NCI-H345 (cell line): ENCODE measurements at regions not wholly inside any gene's neighbourhood (a gene's known extent, or its start where the extent isn't known, plus 50 kb on each side); places are given as distances from the start of the nearest gene placed in this dataset.
"Not testable (repeated sequence)": the region's sequence is repeated elsewhere in the genome, so short reads cannot be mapped to it uniquely, and the experiment has no call there.

Experiments used
- DNase-seq: peaks from one replicate; lab custom pipeline; 2025; lab: John Stamatoyannopoulos, UW

DNA sequence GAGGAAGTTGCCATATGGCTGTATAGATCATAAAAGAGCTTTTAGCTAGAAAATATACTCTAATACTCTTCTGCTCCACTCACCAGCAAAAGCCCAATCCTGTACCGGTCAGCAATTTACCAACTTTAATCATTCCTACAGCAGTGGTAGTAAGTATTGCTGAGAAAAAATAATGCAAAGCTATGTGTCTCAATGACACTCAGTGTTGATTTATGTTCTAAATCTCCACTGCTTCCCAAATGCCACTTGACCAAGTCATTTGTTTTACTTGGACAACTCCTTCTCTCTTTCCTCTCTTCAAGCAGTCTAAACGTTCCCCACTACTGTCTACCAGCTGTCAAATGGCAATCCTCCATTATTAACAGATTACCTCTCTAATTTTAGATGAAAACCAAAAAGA lies 201.8 kb upstream of the GK2 start:
- no peak for DNase-seq

DNA sequence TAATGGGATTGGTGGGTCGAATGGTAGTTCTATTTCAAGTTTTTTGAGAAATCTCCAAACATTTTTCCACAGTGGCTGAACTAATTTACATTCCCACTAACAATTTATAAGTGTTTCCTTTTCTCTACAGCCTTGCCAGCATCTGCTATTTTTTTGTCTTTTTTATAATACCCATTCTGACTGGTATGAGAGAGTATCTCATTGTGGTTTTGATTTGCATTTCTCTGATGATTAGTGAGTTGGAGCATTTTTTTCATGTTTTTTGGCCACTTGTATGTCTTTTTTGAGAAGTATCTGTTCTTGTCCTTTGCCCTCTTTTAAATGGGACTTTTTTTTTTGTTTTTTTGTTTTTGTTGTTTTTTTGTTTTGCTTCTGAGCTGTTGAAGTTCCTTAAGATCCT lies 200.0 kb upstream of the GK2 start:
- DNase-seq: no peak

DNA sequence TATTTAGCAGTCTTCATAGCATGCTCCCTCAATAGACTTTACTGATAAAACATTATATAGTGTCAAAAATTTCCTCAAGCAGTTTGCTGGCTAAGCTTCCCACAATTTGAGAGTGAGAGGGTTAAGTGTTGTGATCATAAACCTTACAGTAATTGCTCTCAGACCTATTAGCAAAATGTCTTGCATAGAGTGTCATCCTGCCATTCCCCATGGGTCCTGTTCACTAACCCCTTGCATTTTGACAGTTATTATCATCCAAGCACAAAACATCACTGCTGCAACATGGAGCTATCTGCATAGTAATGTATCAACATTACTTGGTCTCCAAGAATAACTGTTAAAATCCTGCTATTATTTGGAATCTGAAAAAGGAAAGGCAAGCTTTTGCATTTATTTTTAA lies 196.1 kb upstream of the GK2 start:
- DNase-seq: no peak

DNA sequence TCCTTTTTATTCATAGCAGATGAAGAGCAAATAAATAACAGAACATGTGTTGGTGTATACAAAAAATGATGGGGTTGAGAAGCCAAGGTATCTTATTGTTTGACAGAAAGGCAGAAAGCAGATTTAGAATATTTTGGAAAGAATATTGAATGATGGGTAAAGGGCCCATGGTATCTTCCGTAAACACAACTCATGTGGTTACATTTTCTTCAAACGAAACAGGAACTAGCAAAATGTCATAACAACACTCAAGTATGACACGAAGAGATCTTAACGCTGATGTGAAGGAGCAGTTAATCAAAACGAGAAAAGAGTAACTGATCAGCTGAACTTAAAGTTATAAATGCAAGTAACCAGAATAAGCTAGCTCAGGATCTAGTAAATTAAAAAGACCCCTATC lies 195.7 kb upstream of the GK2 start:
- no peak for DNase-seq

DNA sequence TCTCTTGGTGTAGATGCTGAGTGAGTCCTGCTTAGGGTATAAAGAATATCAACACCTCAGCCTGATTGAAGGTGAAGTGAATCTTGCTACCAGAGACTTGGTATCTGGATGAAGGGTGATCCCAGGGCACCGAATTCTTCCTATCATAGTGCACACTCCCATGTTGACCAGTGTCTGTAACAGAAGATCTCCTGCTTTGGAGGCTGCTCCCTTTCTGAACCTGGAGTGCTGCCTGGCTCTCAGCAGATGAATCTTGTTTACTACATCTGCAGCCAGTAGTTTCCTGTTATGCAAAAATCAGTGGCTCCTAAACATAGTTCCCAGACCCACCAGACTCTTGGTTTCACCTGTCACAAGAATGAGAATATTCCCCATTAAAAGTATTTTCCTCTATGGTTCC lies 191.7 kb upstream of the GK2 start:
- DNase-seq: no peak

DNA sequence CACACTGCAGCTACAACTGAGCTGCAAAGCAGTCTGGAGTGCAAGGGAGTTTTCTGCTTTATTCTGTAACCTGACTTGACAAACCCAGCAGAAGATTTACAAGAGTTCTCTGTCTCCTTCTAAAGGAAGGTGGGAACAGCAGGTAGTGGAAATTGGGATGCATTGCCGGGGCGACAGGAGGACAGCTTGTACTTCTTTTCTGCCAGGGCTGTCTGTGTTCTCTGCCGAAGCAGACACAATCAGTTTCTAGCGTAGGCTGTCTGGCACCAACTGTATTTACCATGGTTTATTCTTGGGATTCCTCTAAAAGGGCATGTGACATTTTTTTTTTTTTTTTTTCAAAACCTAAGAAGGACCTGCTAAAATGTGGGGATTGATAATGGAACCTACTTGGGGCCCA lies 190.8 kb upstream of the GK2 start:
- DNase-seq: no peak

DNA sequence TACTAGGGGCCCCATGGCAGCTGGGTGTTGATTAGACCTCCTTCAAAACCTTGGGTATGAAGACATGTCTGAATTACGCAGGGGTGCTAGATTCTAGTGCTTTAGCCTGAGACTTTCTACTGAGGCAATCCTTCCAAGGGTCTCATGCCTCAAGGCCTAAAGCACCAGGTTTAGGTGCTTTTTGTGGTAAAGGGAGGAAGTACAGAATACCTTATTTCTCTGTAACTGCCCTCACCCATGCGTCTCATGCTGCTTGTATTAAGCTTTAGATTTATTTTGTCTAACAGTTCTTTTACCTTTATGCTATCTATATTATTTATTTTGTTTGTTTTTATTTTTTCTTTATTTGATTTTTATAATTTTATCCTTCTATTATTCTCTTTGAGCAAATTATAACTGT lies 190.2 kb upstream of the GK2 start:
- DNase-seq: no peak

DNA sequence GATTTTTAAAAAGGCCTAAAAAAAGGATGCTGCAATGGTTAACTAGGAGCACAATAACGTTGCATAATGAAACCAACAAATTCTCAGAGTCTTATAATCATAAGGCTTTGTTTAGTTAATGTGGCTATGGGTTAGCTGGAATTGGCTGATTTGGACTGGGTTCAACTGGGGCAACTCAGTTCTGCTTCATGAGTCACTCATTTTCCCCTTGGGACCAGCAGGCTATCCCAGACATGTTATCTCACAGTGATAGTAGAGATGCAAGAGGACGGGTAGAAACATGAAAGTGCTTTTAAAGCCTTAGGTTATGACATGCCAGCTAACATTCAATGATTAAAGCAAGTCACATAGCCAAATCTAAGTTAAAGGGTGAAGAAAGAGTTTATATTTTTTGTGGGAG lies 189.2 kb upstream of the GK2 start:
- no peak for DNase-seq

DNA sequence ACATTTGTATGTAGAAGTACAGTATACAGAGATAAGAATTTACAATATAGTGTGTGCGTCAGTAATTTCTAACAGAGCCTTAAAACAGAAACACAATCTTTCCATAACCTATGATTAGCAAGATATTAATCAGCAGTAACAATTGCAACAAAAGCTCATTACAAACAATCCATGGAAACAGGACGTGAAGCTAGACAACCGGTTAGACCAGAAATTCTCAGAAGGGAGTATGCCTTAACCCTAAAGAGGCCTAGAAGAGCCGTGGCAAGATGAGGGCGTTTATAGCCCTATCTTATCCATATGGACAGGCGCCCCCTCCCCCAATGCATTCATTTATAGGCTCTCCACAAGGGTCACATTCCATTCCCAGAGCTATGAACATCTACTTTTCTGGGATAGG lies 184.2 kb upstream of the GK2 start:
- DNase-seq: not testable (repeated sequence)

DNA sequence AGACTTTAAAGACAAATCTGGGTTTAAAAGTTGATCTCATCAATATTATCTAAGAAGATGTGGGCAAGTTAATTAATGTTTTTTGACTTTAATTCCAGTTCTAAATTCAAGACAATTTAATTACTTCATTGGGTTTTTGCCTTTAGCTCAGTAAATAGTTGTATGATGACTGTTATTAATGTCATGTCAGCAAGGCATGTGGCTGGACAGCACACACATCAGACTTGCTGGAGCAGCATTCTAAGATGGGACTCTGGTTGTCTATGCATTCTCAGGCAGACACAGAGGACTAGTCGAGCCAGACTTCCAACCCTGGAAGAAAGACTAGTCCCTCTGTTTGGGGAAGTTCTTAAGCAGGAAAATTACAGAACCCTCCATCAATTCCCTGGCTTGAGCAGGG lies 180.7 kb upstream of the GK2 start:
- DNase-seq: no peak

DNA sequence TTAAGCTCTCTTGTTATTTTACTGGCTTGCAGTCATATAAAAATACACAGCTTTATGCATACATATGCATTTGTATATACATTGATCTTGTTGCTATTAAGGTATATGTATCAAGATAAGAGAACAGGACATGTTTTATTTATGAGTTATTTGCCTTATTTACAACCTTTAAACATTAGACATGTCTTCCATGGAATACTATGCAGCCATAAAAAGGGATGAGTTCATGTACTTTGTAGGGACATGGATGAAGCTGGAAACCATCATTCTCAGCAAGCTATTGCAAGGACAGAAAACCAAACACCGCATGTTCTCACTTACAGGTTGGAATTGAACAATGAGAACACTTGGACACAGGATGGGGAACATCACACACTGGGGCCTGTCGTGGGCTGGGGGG lies 179.2 kb upstream of the GK2 start:
- not testable (repeated sequence) for DNase-seq

DNA sequence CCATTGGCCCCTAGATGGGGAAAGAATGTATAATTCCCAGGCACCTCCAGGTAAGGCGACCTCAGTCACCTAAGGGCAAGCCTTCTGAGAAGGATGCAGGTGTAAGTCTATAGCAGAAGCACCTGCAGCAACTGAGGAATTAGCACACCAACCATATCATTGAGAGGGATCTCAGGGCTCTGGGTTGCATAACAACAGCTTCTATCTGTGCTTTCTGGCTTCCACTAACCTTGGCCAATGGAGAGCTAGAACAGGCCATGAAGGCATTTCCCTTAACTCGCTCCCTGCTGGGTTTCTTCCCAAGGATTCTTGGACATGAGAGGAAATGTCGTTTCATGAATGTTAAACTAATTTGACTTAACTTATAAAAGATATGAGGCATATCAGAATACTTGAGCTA lies 177.8 kb upstream of the GK2 start:
- DNase-seq: no peak

DNA sequence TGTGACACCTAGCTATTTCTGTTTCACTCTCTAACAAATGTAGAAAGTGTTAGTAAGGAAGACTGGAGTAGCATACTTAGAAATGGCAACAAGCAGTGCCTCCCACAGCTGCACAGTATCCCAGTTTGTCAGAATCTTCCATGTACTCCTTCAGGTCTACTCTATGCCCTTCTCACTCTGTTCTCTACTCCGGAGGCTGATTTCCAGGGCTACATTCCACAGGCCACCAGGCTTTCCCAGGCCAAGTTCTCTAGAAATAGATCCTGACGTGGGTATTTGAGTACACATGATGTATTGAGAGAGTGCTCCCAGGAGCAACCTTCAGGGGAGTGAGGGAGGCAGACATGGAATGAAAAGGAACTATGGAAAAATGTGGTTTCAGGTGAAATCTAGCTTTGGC lies 177.3 kb upstream of the GK2 start:
- DNase-seq: no peak

DNA sequence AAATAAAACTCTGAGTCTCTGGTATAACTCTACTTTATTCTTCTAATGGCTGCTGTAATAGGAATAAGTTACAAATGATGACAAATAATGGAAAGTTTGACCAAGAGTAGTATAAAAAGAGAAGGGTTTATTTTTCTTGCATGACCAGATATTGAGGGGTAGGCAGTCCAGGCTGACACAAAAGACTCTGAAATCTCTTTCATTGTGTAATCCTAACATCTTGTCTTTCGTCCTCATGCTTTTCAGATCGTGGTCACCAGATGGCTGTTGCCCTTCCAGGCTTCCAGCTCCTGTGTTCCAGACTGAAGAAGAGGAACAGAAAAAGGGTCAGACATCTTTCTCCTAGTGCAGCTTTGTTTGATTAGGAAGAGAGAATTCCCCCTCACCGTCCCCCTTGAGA lies 176.9 kb upstream of the GK2 start:
- DNase-seq: no peak

DNA sequence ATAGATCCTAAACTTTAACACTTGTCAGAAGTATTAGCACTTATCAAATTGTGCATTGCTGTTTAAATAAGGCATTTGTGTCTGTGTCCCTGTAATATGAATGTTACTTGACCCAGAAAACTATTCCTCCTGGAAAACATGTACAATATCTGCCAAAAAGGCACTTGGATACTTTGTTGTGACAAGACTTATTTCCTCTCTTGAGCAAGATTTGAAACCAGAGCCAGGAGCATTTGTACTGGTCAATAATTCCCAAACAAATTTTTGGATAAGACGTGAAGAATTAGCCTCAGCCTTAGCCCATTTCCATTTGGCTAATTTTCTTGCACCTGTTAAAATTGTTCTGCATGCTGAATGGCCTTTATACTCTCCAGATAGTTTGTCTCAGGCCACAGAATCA lies 176.3 kb upstream of the GK2 start:
- DNase-seq: no peak

DNA sequence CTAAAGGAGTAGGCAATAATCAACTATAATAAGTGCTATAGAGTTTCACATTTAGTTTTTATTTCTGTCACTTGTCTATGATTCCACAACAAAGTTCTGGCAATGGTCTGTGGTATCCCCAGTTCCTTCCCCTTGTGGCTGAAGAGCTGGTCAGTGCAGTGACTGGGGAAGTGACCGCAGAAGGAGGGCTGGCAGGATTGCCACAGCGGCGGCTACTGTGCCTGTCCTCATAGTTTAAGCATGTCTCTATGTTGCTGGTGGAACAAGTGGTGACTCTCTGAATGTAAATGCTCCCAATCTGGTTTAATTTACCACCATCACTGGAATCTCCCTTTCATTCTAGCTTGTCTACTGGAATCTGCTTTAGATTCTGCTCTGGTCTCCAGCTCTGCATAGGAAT lies 170.6 kb upstream of the GK2 start:
- DNase-seq: no peak

DNA sequence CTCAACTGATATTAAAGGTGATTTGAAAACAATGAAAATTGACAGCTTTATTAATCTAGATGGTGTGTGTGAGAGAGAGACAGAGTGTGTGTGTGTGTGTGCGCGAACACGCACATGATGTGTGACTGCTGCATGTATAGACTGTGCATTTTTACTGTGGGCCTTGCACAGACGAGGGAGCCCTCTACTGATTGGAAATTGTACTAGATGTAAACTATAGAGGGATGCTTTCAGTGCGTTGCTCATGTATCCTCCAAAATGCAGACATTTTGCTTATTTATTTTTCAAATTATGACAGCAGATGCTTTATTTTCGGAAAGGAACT lies 168.4 kb upstream of the GK2 start:
- DNase-seq: peak; percentile 30

DNA sequence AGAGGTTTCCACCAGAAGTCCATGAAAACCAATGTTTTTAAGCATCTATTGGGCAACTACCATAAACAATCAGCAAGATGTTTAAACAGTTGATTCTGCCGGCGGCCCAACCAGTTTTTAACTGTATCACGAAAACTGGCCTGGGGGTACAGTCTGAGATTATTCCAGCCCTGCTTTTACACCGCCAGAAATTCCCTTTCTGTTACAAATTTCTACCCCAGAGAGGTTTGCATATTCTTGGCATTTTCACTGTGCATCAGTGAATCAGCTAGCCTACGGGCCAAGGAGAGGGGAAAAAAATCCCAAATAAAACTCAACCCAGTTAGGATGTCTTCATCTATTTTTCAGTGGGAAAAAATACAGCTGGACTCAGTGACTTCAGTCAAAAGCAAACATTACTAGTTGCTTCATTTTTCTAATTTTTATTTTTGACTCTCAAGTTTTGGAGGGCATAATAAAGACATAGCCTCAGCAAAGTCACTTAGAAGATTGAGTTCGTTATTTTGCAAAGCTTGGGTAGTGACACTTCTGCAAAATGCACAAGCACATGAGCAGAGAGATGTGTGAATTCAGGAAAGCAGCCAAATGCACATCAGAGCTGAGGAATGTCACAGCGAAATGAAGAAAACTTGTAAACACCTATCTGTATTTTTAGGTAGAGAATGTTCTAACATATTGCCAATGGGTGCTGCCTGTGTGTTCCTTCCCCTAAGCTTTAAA lies 167.8 kb upstream of the GK2 start:
- DNase-seq: no peak

DNA sequence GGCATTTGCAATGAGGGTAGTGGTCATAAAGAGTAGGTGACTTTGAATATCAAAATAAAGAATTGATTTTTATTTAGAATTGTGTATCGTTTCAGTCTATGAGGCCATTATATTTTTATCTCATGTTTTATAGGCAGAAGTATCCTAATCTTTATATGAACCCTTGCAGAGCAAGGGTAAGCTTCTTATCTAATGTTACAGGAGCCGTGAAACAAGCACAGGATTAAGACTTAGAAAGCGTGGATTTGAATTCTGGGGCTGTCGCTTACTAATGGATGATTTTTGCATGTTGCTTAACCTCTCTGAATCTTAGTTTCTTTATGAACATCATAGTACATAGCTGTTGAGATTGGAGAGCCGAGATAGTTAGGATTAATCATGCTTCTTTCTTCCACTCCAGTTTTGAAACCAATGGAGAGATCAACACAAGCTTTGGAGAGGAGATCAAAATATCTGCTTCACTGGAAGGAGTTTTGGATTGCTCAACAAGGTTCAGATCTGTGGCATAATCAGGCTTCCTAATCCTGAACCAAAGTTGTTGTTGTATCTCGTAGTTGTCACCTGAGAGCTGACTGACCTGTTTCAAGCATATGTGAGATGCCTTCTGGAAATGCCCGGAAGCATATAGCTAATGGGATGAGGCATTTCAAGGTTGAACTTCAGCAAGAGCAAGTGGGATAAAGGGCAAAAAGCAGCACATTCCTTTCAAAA lies 166.9 kb upstream of the GK2 start:
- DNase-seq: no peak

DNA sequence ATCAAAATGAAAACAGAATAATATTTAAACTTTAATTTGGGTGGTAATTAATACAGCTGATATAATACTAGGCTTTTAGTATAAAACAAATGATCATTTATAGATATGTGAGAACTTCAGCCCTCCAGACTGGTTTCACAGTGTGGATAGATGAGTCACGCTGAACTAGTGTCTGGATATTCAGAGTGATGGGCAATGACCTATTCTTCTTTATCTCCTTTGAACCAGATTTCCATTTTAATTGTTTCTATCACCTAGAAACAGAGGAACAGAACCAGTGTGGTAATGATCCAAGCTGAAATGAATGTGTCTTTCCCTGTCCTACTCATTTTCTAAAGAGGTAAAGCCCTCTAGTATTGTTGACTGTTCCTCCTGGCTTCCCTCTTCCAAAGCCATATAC lies 155.2 kb upstream of the GK2 start:
- no peak for DNase-seq

DNA sequence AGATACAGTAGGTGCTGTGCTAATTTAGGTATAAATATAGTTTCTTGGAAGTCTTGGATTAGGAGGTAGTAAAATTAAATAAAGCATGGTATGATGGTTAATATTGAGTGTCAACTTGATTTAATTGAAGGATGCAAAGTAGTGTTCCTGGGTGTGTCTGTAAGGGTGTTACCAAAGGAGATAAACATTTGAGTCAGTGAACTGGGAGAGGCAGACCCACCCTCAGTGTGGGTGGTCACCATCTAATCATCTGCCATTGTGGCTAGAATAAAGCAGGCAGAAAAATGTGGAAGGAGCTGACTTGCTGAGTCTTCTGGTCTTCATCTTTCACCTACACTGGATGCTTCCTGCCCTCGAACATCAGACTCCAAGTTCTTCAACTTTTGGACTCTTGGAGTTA lies 153.7 kb upstream of the GK2 start:
- no peak for DNase-seq

DNA sequence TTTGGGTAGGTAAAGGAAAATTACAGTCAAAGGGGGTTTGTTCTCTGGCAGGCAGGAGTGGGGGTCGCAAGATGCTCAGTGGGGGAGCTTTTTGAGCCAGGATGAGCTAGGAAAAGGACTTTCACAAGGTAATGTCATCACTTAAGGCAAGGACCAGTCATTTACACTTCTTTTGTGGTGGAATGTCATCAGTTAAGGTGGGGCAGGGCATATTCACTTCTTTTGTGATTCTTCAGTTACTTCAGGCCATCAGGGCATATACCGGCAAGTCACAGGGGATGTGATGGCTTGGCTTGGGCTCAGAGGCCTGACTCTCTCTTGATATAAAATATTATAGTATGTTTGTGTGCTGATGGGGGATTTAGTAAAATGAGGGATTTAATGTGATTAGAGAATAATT lies 151.4 kb upstream of the GK2 start:
- not testable (repeated sequence) for DNase-seq

DNA sequence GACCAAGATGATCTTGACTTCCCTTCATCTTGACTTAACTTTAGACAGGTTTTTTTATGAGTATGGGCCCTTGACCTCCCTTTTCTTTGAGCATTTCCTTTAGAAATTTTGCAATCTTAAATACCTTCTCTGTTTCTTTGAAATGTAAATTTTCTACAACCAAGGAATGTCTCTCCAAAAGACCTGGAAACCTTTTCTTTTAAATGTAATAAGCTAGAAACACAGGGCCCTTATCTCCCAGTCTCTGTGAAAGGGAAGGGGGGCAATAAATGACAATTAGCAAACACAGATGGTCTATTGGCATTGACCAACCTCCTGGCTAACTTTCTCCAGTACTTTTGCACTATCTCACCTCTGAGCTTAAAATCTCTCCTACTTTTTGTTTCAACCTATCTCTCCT lies 144.3 kb upstream of the GK2 start:
- DNase-seq: no peak

DNA sequence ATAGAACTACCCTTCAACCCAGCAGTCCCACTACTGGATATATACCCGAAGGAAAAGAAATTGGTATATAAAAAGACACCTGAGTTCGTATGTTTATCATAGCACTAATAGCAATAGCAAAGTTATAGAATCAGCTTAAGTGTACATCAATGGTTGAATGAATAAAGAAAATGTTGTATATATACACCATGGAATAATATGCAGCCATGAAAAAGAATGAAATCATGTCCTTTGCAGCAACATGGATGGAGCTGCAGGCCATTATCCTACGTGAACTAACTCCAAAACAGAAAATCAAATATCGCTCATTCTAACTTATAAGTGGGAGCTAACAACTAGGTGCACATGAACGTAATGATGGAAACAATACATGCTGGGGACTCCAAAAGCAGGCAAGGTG lies 143.5 kb upstream of the GK2 start:
- DNase-seq: no peak
